GM18858 (cell line): ENCODE measurements at regions not wholly inside any gene's neighbourhood (a gene's known extent, or its start where the extent isn't known, plus 50 kb on each side); places are given as distances from the start of the nearest gene placed in this dataset.

Source experiments
- ATAC-seq: cut with Tn5 transposase; IDR thresholded peaks from one replicate; pipeline ENCODE4 v1.9.1; 2021; ENCODE audit not compliant: unreplicated experiment

GRCh38 chr9:82299870-82300269 lies 311.3 kb downstream of the SPATA31D1 start:
- peak; percentile 61 for ATAC-seq

GRCh38 chr9:82302968-82303655 lies 314.5 kb downstream of the SPATA31D1 start:
- ATAC-seq, result no peak

GRCh38 chr9:82308836-82309235 lies 320.3 kb downstream of the SPATA31D1 start:
- ATAC-seq, result no peak

GRCh38 chr9:82313697-82314096 lies 325.1 kb downstream of the SPATA31D1 start:
- no peak for ATAC-seq

GRCh38 chr9:82320566-82320965 lies 332.0 kb downstream of the SPATA31D1 start:
- ATAC-seq, result no peak

GRCh38 chr9:82325907-82326306 lies 337.3 kb downstream of the SPATA31D1 start:
- ATAC-seq, result no peak

GRCh38 chr9:82327641-82328040 lies 339.1 kb downstream of the SPATA31D1 start:
- ATAC-seq, result no peak

GRCh38 chr9:82331079-82331478 lies 342.5 kb downstream of the SPATA31D1 start:
- no peak for ATAC-seq

GRCh38 chr9:82332018-82332773 lies 343.6 kb downstream of the SPATA31D1 start:
- ATAC-seq, result no peak

GRCh38 chr9:82332774-82333152 lies 344.2 kb downstream of the SPATA31D1 start:
- ATAC-seq, result no peak

GRCh38 chr9:82333671-82334070 lies 345.1 kb downstream of the SPATA31D1 start:
- ATAC-seq, result no peak

- no peak for ATAC-seq
Measured at GRCh38 chr9:82334286-82334685, 345.7 kb downstream of the SPATA31D1 start.

- ATAC-seq, result no peak
Measured at GRCh38 chr9:82337351-82337750, 348.8 kb downstream of the SPATA31D1 start.

GRCh38 chr9:82342046-82342445 lies 353.5 kb downstream of the SPATA31D1 start:
- no peak for ATAC-seq

GRCh38 chr9:82346040-82346439 lies 357.5 kb downstream of the SPATA31D1 start:
- ATAC-seq, result no peak

- no peak for ATAC-seq
Measured at GRCh38 chr9:82353631-82354278, 365.2 kb downstream of the SPATA31D1 start.

GRCh38 chr9:82354279-82354659 lies 365.7 kb downstream of the SPATA31D1 start:
- no peak for ATAC-seq

- ATAC-seq, result no peak
Measured at GRCh38 chr9:82356131-82356530, 367.6 kb downstream of the SPATA31D1 start.

GRCh38 chr9:82356871-82357270 lies 368.3 kb downstream of the SPATA31D1 start:
- no peak for ATAC-seq

GRCh38 chr9:82363198-82363597 lies 374.6 kb downstream of the SPATA31D1 start:
- ATAC-seq, result no peak

GRCh38 chr9:82363682-82364081 lies 375.1 kb downstream of the SPATA31D1 start:
- no peak for ATAC-seq

- ATAC-seq, result no peak
Measured at GRCh38 chr9:82367016-82367415, 378.4 kb downstream of the SPATA31D1 start.
